Upper lobe of left lung (tissue), 4 donors: ENCODE measurements at regions not wholly inside any gene's neighbourhood (a gene's known extent, or its start where the extent isn't known, plus 50 kb on each side); places are given as distances from the start of the nearest gene placed in this dataset.

Source experiments
- POLR2A ChIP-seq, 4 donors: fragments of 450-650 bp; IDR thresholded peaks; one replicate each; pipeline ENCODE4 v1.5.1; 2016 to 2017; ENCODE audit warnings: antibody characterized with exemption in 4 of 4, mild to moderate bottlenecking in 2 of 4
- POLR2AphosphoS5 ChIP-seq, 2 donors: sonication (generic); formaldehyde crosslinking; IDR thresholded peaks; one replicate each; pipeline ENCODE4 v1.5.1; 2017; ENCODE audit warnings: antibody characterized with exemption in 2 of 2
- TF ChIP-seq, protein P1 (sequence below), 6 experiments: fragments of 450-650 bp in 4 of 6; fragments of 200-600 bp in 2 of 6; sonication (generic) in 2 of 6; IDR thresholded peaks; one replicate each; pipeline ENCODE4 v1.5.1; 2016 to 2019; ENCODE audit warnings: antibody characterized with exemption in 6 of 6

DNA sequence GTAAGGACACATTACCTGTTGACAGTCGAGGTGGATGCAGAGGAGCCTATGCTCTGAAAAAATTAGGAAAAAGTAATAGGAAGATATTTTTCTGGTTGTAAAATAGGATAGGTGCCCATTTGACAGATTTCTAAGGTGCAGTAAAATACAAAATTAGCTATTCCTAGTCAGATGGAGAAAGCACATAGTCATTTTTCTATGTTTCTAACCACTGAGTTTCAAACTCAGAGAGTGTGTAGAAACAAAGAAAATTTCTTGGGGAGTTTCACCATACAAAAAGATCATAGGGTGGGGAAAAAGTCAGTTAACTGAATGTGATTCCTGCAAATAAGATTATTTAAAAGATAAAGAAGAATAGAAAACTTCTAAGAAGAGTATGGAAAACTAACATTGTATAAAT, 666.9 kb downstream of the KCNT2 start:
- TF ChIP-seq, protein P1, sequence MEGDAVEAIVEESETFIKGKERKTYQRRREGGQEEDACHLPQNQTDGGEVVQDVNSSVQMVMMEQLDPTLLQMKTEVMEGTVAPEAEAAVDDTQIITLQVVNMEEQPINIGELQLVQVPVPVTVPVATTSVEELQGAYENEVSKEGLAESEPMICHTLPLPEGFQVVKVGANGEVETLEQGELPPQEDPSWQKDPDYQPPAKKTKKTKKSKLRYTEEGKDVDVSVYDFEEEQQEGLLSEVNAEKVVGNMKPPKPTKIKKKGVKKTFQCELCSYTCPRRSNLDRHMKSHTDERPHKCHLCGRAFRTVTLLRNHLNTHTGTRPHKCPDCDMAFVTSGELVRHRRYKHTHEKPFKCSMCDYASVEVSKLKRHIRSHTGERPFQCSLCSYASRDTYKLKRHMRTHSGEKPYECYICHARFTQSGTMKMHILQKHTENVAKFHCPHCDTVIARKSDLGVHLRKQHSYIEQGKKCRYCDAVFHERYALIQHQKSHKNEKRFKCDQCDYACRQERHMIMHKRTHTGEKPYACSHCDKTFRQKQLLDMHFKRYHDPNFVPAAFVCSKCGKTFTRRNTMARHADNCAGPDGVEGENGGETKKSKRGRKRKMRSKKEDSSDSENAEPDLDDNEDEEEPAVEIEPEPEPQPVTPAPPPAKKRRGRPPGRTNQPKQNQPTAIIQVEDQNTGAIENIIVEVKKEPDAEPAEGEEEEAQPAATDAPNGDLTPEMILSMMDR (IDR thresholded peaks at IDR 0.05): no peak
- TF ChIP-seq POLR2A (IDR thresholded peaks at IDR 0.05) (no peak), POLR2AphosphoS5 (IDR thresholded peaks at IDR 0.05) (no peak)
